A673 (cell line): ENCODE measurements at regions not wholly inside any gene's neighbourhood (a gene's known extent, or its start where the extent isn't known, plus 50 kb on each side); places are given as distances from the start of the nearest gene placed in this dataset.
"Not testable (repeated sequence)": the region's sequence is repeated elsewhere in the genome, so short reads cannot be mapped to it uniquely, and the experiment has no call there.

ENCODE experiments used
- BruUV-seq: library from RNA; stranded (reverse); fragments of 400-500 nt; replicated peaks from 2 replicates; lab custom pipeline; 2021; lab: Mats Ljungman, UMichigan
- CTCF ChIA-PET: fragments of 300-600 bp; sonication (Branson Sonifier 250); formaldehyde crosslinking; loops from one replicate; lab custom pipeline; 2022; ENCODE audit warnings: antibody characterized with exemption; lab: Charles Lee
- POLR2A ChIA-PET: fragments of 300-600 bp; sonication (Branson Sonifier 250); formaldehyde crosslinking; loops from one replicate; lab custom pipeline; 2022; ENCODE audit warnings: antibody characterized with exemption; ENCODE audit not compliant: low non-redundant PET; lab: Charles Lee
- DNase-seq: peaks from one replicate; pipeline ENCODE4 v3.0.0-alpha.2; 2015; ENCODE audit warnings: low spot score
- H3K27ac ChIP-seq: fragments of 200-600 bp; sonication (generic); 2 replicates; pipeline ENCODE4 v1.5.1; 2016; ENCODE audit warnings: mixed run types, low read depth, mild to moderate bottlenecking, mixed read lengths, antibody characterized with exemption, low read length; ENCODE audit not compliant: poor library complexity, severe bottlenecking
- H3K27me3 ChIP-seq: fragments of 200-600 bp; sonication (generic); replicated peaks from 2 replicates; pipeline ENCODE4 v1.6.1; 2017; ENCODE audit warnings: mixed run types, low read depth, mild to moderate bottlenecking, mixed read lengths, antibody characterized with exemption, low read length; ENCODE audit not compliant: insufficient read depth, poor library complexity
- H3K36me3 ChIP-seq: fragments of 200-600 bp; sonication (generic); 2 replicates; pipeline ENCODE4 v1.6.1; 2016; ENCODE audit warnings: mixed run types, mild to moderate bottlenecking, mixed read lengths, antibody characterized with exemption, low read length; ENCODE audit not compliant: insufficient read depth, poor library complexity, severe bottlenecking
- H3K4me1 ChIP-seq: fragments of 200-600 bp; sonication (generic); 2 replicates; pipeline ENCODE4 v1.6.1; 2017; ENCODE audit warnings: mixed run types, mild to moderate bottlenecking, mixed read lengths, antibody characterized with exemption, low read length; ENCODE audit not compliant: insufficient read depth, poor library complexity, severe bottlenecking
- H3K4me3 ChIP-seq: fragments of 200-600 bp; sonication (generic); 2 replicates; pipeline ENCODE4 v1.5.1; 2016; ENCODE audit warnings: low read depth, mixed run types, mild to moderate bottlenecking, mixed read lengths, low read length; ENCODE audit not compliant: poor library complexity, severe bottlenecking
- H3K9me3 ChIP-seq: fragments of 200-600 bp; sonication (generic); 2 replicates; pipeline ENCODE4 v1.6.1; 2016; ENCODE audit warnings: mixed run types, low read depth, mild to moderate bottlenecking, mixed read lengths, antibody characterized with exemption, low read length; ENCODE audit not compliant: poor library complexity, severe bottlenecking
- EZH2 ChIP-seq: fragments of 200-600 bp; sonication (generic); IDR thresholded peaks from 2 replicates; pipeline ENCODE4 v1.6.1; 2017; ENCODE audit warnings: borderline replicate concordance, low read depth, mild to moderate bottlenecking, mixed read lengths, antibody characterized with exemption, low read length; ENCODE audit not compliant: poor library complexity, severe bottlenecking
- intact Hi-C: fragments of 100-400 bp; cut with micrococcal nuclease; formaldehyde crosslinking; loops from one replicate; pipeline ENCODE4 v1.10.0; 2022; ENCODE audit not compliant: unreplicated experiment
- TF ChIP-seq, protein P1 (sequence below): fragments of 300-800, 200-600 bp; sonication (generic); conservative IDR thresholded peaks from 2 replicates; pipeline ENCODE4 v1.5.1; 2017; ENCODE audit warnings: low read depth, mild to moderate bottlenecking, antibody characterized with exemption, low read length, moderate library complexity, mixed read lengths

- Histone ChIP-seq H3K27me3 (no peaks in the 10 kb centered on the region), H3K36me3 (no peaks in the 10 kb centered on the region), H3K9me3 (no peaks in the 10 kb centered on the region), H3K4me1 (no peaks in the 10 kb centered on the region), H3K27ac (no peak overlapping the region), H3K4me3 (no peak overlapping the region)
- no peak for DNase-seq
- BruUV-seq, result no TSS peak
- intact Hi-C loops, result no loop called here
- POLR2A ChIA-PET, result no interaction called here
- no peak for TF ChIP-seq EZH2
- TF ChIP-seq, protein P1, sequence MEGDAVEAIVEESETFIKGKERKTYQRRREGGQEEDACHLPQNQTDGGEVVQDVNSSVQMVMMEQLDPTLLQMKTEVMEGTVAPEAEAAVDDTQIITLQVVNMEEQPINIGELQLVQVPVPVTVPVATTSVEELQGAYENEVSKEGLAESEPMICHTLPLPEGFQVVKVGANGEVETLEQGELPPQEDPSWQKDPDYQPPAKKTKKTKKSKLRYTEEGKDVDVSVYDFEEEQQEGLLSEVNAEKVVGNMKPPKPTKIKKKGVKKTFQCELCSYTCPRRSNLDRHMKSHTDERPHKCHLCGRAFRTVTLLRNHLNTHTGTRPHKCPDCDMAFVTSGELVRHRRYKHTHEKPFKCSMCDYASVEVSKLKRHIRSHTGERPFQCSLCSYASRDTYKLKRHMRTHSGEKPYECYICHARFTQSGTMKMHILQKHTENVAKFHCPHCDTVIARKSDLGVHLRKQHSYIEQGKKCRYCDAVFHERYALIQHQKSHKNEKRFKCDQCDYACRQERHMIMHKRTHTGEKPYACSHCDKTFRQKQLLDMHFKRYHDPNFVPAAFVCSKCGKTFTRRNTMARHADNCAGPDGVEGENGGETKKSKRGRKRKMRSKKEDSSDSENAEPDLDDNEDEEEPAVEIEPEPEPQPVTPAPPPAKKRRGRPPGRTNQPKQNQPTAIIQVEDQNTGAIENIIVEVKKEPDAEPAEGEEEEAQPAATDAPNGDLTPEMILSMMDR, result no peak
- CTCF ChIA-PET, result no interaction called here
These were observed 334.4 kb downstream of the QKI start for GRCh38 chr6:163748886-163749285.

- Histone ChIP-seq H3K9me3 (no peaks in the 10 kb centered on the region), H3K27ac (no peak overlapping the region), H3K36me3 (no peaks in the 10 kb centered on the region), H3K4me1 (no peaks in the 10 kb centered on the region), H3K27me3 (no peaks in the 10 kb centered on the region), H3K4me3 (no peak overlapping the region)
- CTCF ChIA-PET, result no interaction called here
- TF ChIP-seq, protein P1, result no peak
- no peak for TF ChIP-seq EZH2
- BruUV-seq, result no TSS peak
- intact Hi-C loops, result no loop called here
- POLR2A ChIA-PET, result no interaction called here
- no peak for DNase-seq
These were observed 333.5 kb downstream of the QKI start for GRCh38 chr6:163748036-163748435.

DNA sequence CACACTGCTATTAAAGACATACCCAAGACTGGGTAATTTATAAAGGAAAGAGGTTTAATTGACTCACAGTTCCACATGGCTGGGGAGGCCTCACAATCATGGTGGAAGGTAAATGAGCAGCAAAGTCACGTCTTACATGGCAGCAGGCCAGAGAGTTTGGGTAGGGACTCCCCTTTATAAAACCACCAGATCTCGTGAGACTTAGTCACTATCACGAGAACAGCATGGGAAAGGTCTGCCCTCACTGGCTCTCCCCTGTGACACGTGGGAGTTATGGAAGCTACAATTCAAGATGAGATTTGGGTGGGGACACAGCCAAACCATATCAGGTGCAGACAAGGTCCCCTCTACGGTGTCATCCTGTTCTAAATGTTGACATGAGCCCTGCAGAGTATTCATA is 332.5 kb downstream of the QKI start:
- H3K9me3 ChIP-seq, H3K27ac ChIP-seq, H3K27me3 ChIP-seq, intact Hi-C loops, POLR2A ChIA-PET, CTCF ChIA-PET, H3K36me3 ChIP-seq, DNase-seq, H3K4me1 ChIP-seq, H3K4me3 ChIP-seq, BruUV-seq: not testable (repeated sequence)
